OCI-LY1 (cell line): ENCODE measurements at regions not wholly inside any gene's neighbourhood (a gene's known extent, or its start where the extent isn't known, plus 50 kb on each side); places are given as distances from the start of the nearest gene placed in this dataset.

Source experiments
- CTCF ChIP-seq: fragments of 200-600 bp; sonication (generic), shearing (Covaris generic); IDR thresholded peaks from 2 replicates; pipeline ENCODE4 v1.5.1; 2017; ENCODE audit warnings: mild to moderate bottlenecking, antibody characterized with exemption, low read length, moderate library complexity, mixed read lengths
- EZH2 ChIP-seq: fragments of 200-600 bp; sonication (generic), shearing (Covaris generic); IDR thresholded peaks from 2 replicates; pipeline ENCODE4 v1.8.0; 2017; ENCODE audit warnings: borderline replicate concordance, mixed run types, mild to moderate bottlenecking, antibody characterized with exemption, low read length, moderate library complexity, mixed read lengths

DNA sequence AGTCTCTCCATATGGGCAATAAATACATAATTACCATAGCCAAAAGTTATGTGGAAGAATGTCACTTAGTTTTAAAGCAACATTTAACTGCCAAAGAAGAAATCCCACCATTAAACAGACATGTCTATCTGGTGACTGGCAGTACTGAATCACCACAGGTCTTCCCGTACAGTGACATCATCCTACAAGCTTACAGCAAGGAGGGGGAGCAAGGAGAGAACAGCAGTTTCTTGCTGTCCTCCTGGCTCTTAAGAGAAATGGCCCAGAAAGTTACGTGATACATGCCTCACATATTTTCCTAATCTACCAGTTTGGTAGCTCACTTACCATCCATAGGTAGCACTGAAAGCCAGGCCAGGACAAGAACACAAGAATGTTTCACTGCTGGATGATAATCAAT, 671.0 kb downstream of the DMRTA1 start:
- no peak for TF ChIP-seq EZH2
- TF ChIP-seq CTCF: no peak
